HEK293 (cell line): ENCODE measurements at regions not wholly inside any gene's neighbourhood (a gene's known extent, or its start where the extent isn't known, plus 50 kb on each side); places are given as distances from the start of the nearest gene placed in this dataset.

Experiments used
- CTCF ChIA-PET: fragments of 350-600 bp; formaldehyde crosslinking; extraction: SDS; loops from one replicate; lab custom pipeline; 2021; ENCODE audit warnings: antibody characterized with exemption; lab: Yijun Ruan, JAX
- POLR2A ChIA-PET: fragments of 300-600 bp; formaldehyde crosslinking; extraction: SDS; loops from one replicate; lab custom pipeline; 2020; ENCODE audit warnings: antibody characterized with exemption, inconsistent platforms; lab: Yijun Ruan, JAX
- H3K27ac ChIP-seq: fragments of 200-500 bp; sonication (Bioruptor generic); 2 replicates; pipeline ENCODE4 v1.5.1; 2014; ENCODE audit warnings: low read depth, low read length, control low read depth, inconsistent platforms; ENCODE audit errors: extremely low read depth
- H3K36me3 ChIP-seq, 2 experiments: fragments of 200-500 bp in 1 of 2; sonication (Bioruptor generic) in 1 of 2; 1 replicate in 1 of 2; 2 replicates in 1 of 2; pipeline ENCODE4 v1.5.1; 2014 to 2017; ENCODE audit warnings: inconsistent platforms in 2 of 2, low read length in 2 of 2; ENCODE audit not compliant: control insufficient read depth in 2 of 2, insufficient read depth in 1 of 2
- H3K4me1 ChIP-seq: fragments of 200-500 bp; sonication (Bioruptor generic); 2 replicates; pipeline ENCODE4 v1.5.1; 2014; ENCODE audit warnings: mild to moderate bottlenecking, low read length, inconsistent platforms; ENCODE audit not compliant: control insufficient read depth, insufficient read depth
- H3K4me3 ChIP-seq: 2 replicates; pipeline ENCODE4 v1.5.1; 2011; ENCODE audit warnings: low read depth, mild to moderate bottlenecking, control low read depth, low read length, moderate library complexity
- H3K9me3 ChIP-seq: fragments of 200-500 bp; sonication (Bioruptor generic); 2 replicates; pipeline ENCODE4 v1.5.1; 2014; ENCODE audit warnings: low read depth, low read length, inconsistent platforms; ENCODE audit not compliant: control insufficient read depth, insufficient read depth
- ELK4 ChIP-seq: IDR thresholded peaks from 2 replicates; pipeline ENCODE4 v1.6.1; 2011; ENCODE audit warnings: mild to moderate bottlenecking, low read depth, low read length, borderline replicate concordance
- HIC1 ChIP-seq: fragments of 450-650 bp; formaldehyde crosslinking; IDR thresholded peaks from 2 replicates; pipeline ENCODE4 v1.5.1; 2016; ENCODE audit warnings: missing biosample characterization, missing genetic modification characterization
- HOXA7 ChIP-seq: sonication (generic); formaldehyde crosslinking; IDR thresholded peaks from 2 replicates; pipeline ENCODE4 v1.8.1; 2022; ENCODE audit warnings: missing genetic modification reagents, borderline replicate concordance
- PRDM4 ChIP-seq: fragments of 450-650 bp; formaldehyde crosslinking; IDR thresholded peaks from 2 replicates; pipeline ENCODE4 v1.5.1; 2017; ENCODE audit warnings: missing biosample characterization, missing genetic modification characterization
- TRIM28 ChIP-seq: IDR thresholded peaks from 2 replicates; pipeline ENCODE4 v1.6.1; 2011; ENCODE audit warnings: low read length, control low read depth, borderline replicate concordance
- ZFP37 ChIP-seq: fragments of 450-650 bp; formaldehyde crosslinking; IDR thresholded peaks from 2 replicates; pipeline ENCODE4 v1.5.1; 2016; ENCODE audit warnings: missing biosample characterization, missing genetic modification characterization
- ZNF114 ChIP-seq: fragments of 450-650 bp; formaldehyde crosslinking; IDR thresholded peaks from 2 replicates; pipeline ENCODE4 v1.5.0; 2017; ENCODE audit warnings: missing biosample characterization, missing genetic modification characterization
- ZNF133 ChIP-seq: fragments of 450-650 bp; formaldehyde crosslinking; IDR thresholded peaks from 2 replicates; pipeline ENCODE4 v1.5.1; 2016; ENCODE audit warnings: missing biosample characterization, missing genetic modification characterization
- ZNF23 ChIP-seq: fragments of 450-650 bp; formaldehyde crosslinking; IDR thresholded peaks from 2 replicates; pipeline ENCODE4 v1.5.1; 2016; ENCODE audit warnings: missing biosample characterization, missing genetic modification characterization, borderline replicate concordance
- ZNF354C ChIP-seq: fragments of 450-650 bp; formaldehyde crosslinking; IDR thresholded peaks from 2 replicates; pipeline ENCODE4 v1.5.1; 2016; ENCODE audit warnings: missing biosample characterization, missing genetic modification characterization, low read depth, borderline replicate concordance
- ZNF362 ChIP-seq: fragments of 450-650 bp; formaldehyde crosslinking; IDR thresholded peaks from 2 replicates; pipeline ENCODE4 v1.5.1; 2016; ENCODE audit warnings: missing biosample characterization, missing genetic modification characterization
- ZNF366 ChIP-seq: fragments of 450-650 bp; formaldehyde crosslinking; conservative IDR thresholded peaks from 2 replicates; pipeline ENCODE4 v1.5.1; 2016; ENCODE audit warnings: missing biosample characterization, missing genetic modification characterization
- ZNF391 ChIP-seq: fragments of 450-650 bp; formaldehyde crosslinking; IDR thresholded peaks from 2 replicates; pipeline ENCODE4 v1.5.1; 2016; ENCODE audit warnings: low read depth, missing biosample characterization, missing genetic modification characterization, borderline replicate concordance
- ZNF501 ChIP-seq: fragments of 450-650 bp; formaldehyde crosslinking; IDR thresholded peaks from 2 replicates; pipeline ENCODE4 v1.5.1; 2016; ENCODE audit warnings: missing biosample characterization, missing genetic modification characterization
- ZNF544 ChIP-seq: fragments of 450-650 bp; formaldehyde crosslinking; IDR thresholded peaks from 2 replicates; pipeline ENCODE4 v1.5.0; 2017; ENCODE audit warnings: missing biosample characterization, missing genetic modification characterization
- ZNF677 ChIP-seq: fragments of 450-650 bp; IDR thresholded peaks from 2 replicates; pipeline ENCODE4 v1.5.0; 2018; ENCODE audit warnings: missing biosample characterization, mild to moderate bottlenecking, missing genetic modification characterization, moderate library complexity
- ZNF692 ChIP-seq: fragments of 450-650 bp; formaldehyde crosslinking; IDR thresholded peaks from 2 replicates; pipeline ENCODE4 v1.5.1; 2016; ENCODE audit warnings: missing biosample characterization, missing genetic modification characterization
- ZNF830 ChIP-seq: fragments of 450-650 bp; IDR thresholded peaks from 2 replicates; pipeline ENCODE4 v1.5.0; 2018; ENCODE audit warnings: missing biosample characterization, missing genetic modification characterization, low read depth, mild to moderate bottlenecking, moderate library complexity

- H3K27ac ChIP-seq, result no peak overlapping the region
- CTCF ChIA-PET, result interaction anchor here (0.7 kb wide), 2 partner anchors 94 to 1264 kb away, joined by 3 read pairs; no protein-coding TSS in a partner anchor
- TF ChIP-seq ZNF114 (tag by site-specific recombination) (no peak), PRDM4 (tag by site-specific recombination) (no peak), HIC1 (tag by site-specific recombination) (no peak), ZNF133 (no peak), TRIM28 (no peak), ELK4 (no peak), ZNF830 (tag by site-specific recombination) (no peak), ZNF677 (tag by site-specific recombination) (no peak), ZNF366 (tag by site-specific recombination) (no peak), ZNF362 (tag by site-specific recombination) (no peak), HOXA7 (CRISPR knock-in tag) (no peak), ZNF354C (tag by site-specific recombination) (no peak), ZFP37 (tag by site-specific recombination) (no peak), ZNF692 (tag by site-specific recombination) (no peak), ZNF23 (no peak), ZNF544 (tag by site-specific recombination) (no peak), ZNF391 (tag by site-specific recombination) (no peak), ZNF501 (tag by site-specific recombination) (no peak)
- H3K9me3 ChIP-seq, result no peaks in the 10 kb centered on the region
- H3K4me3 ChIP-seq, result no peak overlapping the region
- H3K4me1 ChIP-seq, result no peaks in the 10 kb centered on the region
- POLR2A ChIA-PET, result no interaction called here
- H3K36me3 ChIP-seq, result no peaks in the 10 kb centered on the region
These were observed 260.3 kb upstream of the CDH10 start for GRCh38 chr5:24904981-24905517.
